GM23338 (cell line): ENCODE measurements at regions not wholly inside any gene's neighbourhood (a gene's known extent, or its start where the extent isn't known, plus 50 kb on each side); places are given as distances from the start of the nearest gene placed in this dataset.

Experiments
- ATAC-seq: fragments of 200-7000 bp; cut with Tn5 transposase; 3 replicates; pipeline ENCODE4 v1.9.1; 2020
- DNase-seq: peaks from one replicate; pipeline ENCODE4 v3.0.0-alpha.2; 2015; ENCODE audit warnings: low spot score
- H2AFZ ChIP-seq: fragments of 200-600 bp; sonication (generic); 2 replicates; pipeline ENCODE4 v1.8.0; 2016; ENCODE audit warnings: antibody characterized with exemption, mild to moderate bottlenecking, moderate library complexity
- H3F3A ChIP-seq: fragments of 200-600 bp; sonication (generic); replicated peaks from 2 replicates; pipeline ENCODE4 v1.8.0; 2017; ENCODE audit warnings: antibody characterized with exemption, mixed run types, low read depth
- H3K27ac ChIP-seq: fragments of 200-600 bp; sonication (generic); 2 replicates; pipeline ENCODE4 v1.6.1; 2016; ENCODE audit warnings: low read depth
- H3K27me3 ChIP-seq: fragments of 200-600 bp; sonication (generic); 2 replicates; pipeline ENCODE4 v1.8.0; 2016; ENCODE audit warnings: mild to moderate bottlenecking, mixed run types, moderate library complexity; ENCODE audit not compliant: insufficient read depth
- H3K36me3 ChIP-seq: fragments of 200-600 bp; sonication (generic); 2 replicates; pipeline ENCODE4 v1.8.0; 2016; ENCODE audit warnings: mild to moderate bottlenecking; ENCODE audit not compliant: insufficient read depth
- H3K4me1 ChIP-seq: fragments of 200-600 bp; sonication (generic); 2 replicates; pipeline ENCODE4 v1.8.0; 2016; ENCODE audit warnings: mild to moderate bottlenecking, moderate library complexity; ENCODE audit not compliant: insufficient read depth
- H3K4me2 ChIP-seq: fragments of 200-600 bp; sonication (generic); 2 replicates; pipeline ENCODE4 v1.7.1; 2017; ENCODE audit warnings: mixed run types
- H3K4me3 ChIP-seq: fragments of 200-600 bp; sonication (generic); 2 replicates; pipeline ENCODE4 v1.6.1; 2016; ENCODE audit warnings: mixed run types
- H3K79me2 ChIP-seq: fragments of 200-600 bp; sonication (generic); replicated peaks from 2 replicates; pipeline ENCODE4 v1.8.0; 2017; ENCODE audit warnings: mild to moderate bottlenecking; ENCODE audit not compliant: insufficient read depth
- H3K9me2 ChIP-seq: fragments of 200-600 bp; sonication (generic); 2 replicates; pipeline ENCODE4 v1.8.0; 2017; ENCODE audit not compliant: insufficient read depth
- H4K20me1 ChIP-seq: fragments of 200-600 bp; sonication (generic); replicated peaks from 2 replicates; pipeline ENCODE4 v1.8.0; 2017; ENCODE audit warnings: mild to moderate bottlenecking; ENCODE audit not compliant: insufficient read depth
- H3K27ac Mint-ChIP-seq: 2 replicates; pipeline ENCODE4 v1.8.0; 2020; ENCODE audit warnings: inconsistent platforms, mild to moderate bottlenecking, moderate library complexity, mixed read lengths
- H3K27me3 Mint-ChIP-seq: 3 replicates; pipeline ENCODE4 v1.8.0; 2022; ENCODE audit warnings: low read depth, mild to moderate bottlenecking, moderate library complexity, mixed read lengths, inconsistent platforms; ENCODE audit not compliant: insufficient read depth, poor library complexity
- H3K36me3 Mint-ChIP-seq: 3 replicates; pipeline ENCODE4 v1.8.0; 2021; ENCODE audit warnings: low read depth, mild to moderate bottlenecking, inconsistent platforms, moderate library complexity, mixed read lengths
- H3K4me1 Mint-ChIP-seq: 3 replicates; pipeline ENCODE4 v1.8.0; 2020; ENCODE audit warnings: mild to moderate bottlenecking, inconsistent platforms, mixed read lengths
- H3K4me3 Mint-ChIP-seq: 3 replicates; pipeline ENCODE4 v1.8.0; 2021; ENCODE audit warnings: moderate library complexity, mild to moderate bottlenecking, inconsistent platforms, mixed read lengths
- H3K9me3 Mint-ChIP-seq: 3 replicates; pipeline ENCODE4 v1.8.0; 2020; ENCODE audit warnings: moderate library complexity, mild to moderate bottlenecking, inconsistent platforms, mixed read lengths
- CREB1 ChIP-seq: fragments of 250-450 bp; sonication (Bioruptor Pico); IDR thresholded peaks from 2 replicates; pipeline ENCODE4 v1.5.0; 2020; ENCODE audit warnings: low read depth, mild to moderate bottlenecking, moderate library complexity
- EZH2 ChIP-seq: fragments of 200-600 bp; sonication (generic); IDR thresholded peaks from one replicate; pipeline ENCODE4 v1.8.0; 2017; ENCODE audit warnings: antibody characterized with exemption, mild to moderate bottlenecking, low read depth; ENCODE audit not compliant: unreplicated experiment
- JUNB ChIP-seq: IDR thresholded peaks from one replicate; pipeline ENCODE4 v1.6.1; 2016; ENCODE audit warnings: antibody characterized with exemption; ENCODE audit not compliant: unreplicated experiment
- NANOG ChIP-seq: IDR thresholded peaks from 2 replicates; pipeline ENCODE4 v1.6.1; 2016; ENCODE audit warnings: antibody characterized with exemption, borderline replicate concordance
- POLR2AphosphoS5 ChIP-seq: IDR thresholded peaks from 2 replicates; pipeline ENCODE4 v1.6.1; 2016; ENCODE audit warnings: antibody characterized with exemption, low read depth
- ZNF114 ChIP-seq: fragments of 250-450 bp; sonication (Bioruptor Pico); IDR thresholded peaks from 2 replicates; pipeline ENCODE4 v1.5.0; 2020; ENCODE audit warnings: mild to moderate bottlenecking, moderate library complexity
- ZNF462 ChIP-seq: fragments of 250-450 bp; sonication (Bioruptor Pico); IDR thresholded peaks from 2 replicates; pipeline ENCODE4 v1.5.0; 2020; ENCODE audit warnings: mild to moderate bottlenecking, moderate library complexity
- TF ChIP-seq, protein P1 (sequence below): IDR thresholded peaks from 2 replicates; pipeline ENCODE4 v1.6.1; 2016; ENCODE audit warnings: antibody characterized with exemption
- TF ChIP-seq, protein P2 (sequence below), 2 experiments: fragments of 200-600 bp in 1 of 2; sonication (generic) in 1 of 2; conservative IDR thresholded peaks; 2 replicates each; pipeline versions ENCODE4 v1.5.1 to v1.6.1; 2016 to 2017; ENCODE audit warnings: antibody characterized with exemption in 2 of 2, low read depth in 2 of 2, mild to moderate bottlenecking in 2 of 2, moderate library complexity in 1 of 2
- TF ChIP-seq, protein P3 (sequence below): IDR thresholded peaks from one replicate; pipeline ENCODE4 v1.6.1; 2018; ENCODE audit warnings: antibody characterized with exemption; ENCODE audit not compliant: unreplicated experiment

DNA sequence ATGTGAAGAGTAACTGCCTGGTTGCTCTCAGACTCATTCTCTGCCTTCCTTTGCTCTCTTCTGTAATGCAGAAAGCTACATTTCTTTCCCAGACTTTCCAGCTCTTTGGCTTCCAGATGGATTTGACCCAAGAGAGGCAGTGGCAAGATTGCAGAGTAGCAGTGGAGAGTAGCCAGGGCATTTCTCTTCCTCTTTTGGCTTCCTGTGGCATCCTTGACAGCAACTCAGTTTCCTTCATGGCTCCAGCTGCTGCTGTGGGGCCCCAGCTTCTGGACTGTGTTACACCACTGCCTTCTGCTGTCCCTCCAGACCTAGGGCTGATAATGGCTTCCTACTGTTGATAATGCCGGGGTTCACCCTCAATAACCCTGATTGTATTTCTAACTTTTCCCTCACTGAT lies 469.4 kb upstream of the SPRED2 start (continued):
- TF ChIP-seq ZNF462 (no peak), JUNB (no peak), NANOG (no peak)
- TF ChIP-seq, protein P1, sequence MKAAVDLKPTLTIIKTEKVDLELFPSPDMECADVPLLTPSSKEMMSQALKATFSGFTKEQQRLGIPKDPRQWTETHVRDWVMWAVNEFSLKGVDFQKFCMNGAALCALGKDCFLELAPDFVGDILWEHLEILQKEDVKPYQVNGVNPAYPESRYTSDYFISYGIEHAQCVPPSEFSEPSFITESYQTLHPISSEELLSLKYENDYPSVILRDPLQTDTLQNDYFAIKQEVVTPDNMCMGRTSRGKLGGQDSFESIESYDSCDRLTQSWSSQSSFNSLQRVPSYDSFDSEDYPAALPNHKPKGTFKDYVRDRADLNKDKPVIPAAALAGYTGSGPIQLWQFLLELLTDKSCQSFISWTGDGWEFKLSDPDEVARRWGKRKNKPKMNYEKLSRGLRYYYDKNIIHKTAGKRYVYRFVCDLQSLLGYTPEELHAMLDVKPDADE, result no peak
- TF ChIP-seq, protein P2, sequence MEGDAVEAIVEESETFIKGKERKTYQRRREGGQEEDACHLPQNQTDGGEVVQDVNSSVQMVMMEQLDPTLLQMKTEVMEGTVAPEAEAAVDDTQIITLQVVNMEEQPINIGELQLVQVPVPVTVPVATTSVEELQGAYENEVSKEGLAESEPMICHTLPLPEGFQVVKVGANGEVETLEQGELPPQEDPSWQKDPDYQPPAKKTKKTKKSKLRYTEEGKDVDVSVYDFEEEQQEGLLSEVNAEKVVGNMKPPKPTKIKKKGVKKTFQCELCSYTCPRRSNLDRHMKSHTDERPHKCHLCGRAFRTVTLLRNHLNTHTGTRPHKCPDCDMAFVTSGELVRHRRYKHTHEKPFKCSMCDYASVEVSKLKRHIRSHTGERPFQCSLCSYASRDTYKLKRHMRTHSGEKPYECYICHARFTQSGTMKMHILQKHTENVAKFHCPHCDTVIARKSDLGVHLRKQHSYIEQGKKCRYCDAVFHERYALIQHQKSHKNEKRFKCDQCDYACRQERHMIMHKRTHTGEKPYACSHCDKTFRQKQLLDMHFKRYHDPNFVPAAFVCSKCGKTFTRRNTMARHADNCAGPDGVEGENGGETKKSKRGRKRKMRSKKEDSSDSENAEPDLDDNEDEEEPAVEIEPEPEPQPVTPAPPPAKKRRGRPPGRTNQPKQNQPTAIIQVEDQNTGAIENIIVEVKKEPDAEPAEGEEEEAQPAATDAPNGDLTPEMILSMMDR (conservative IDR thresholded peaks at IDR 0.05; ENCODE audit: low read depth in 2 of 2), result no peak

- H3K36me3 Mint-ChIP-seq, result peaks cover 3% of the 10 kb centered on the region; the same call in 1 of the 3 replicates
- no peak overlapping the region for H2AFZ ChIP-seq
- no peak overlapping the region for H3K4me2 ChIP-seq
- no peaks in the 10 kb centered on the region for H3K27me3 ChIP-seq
- H3K4me3 Mint-ChIP-seq, result no peak overlapping the region
- H3K27ac Mint-ChIP-seq, result no peak overlapping the region
- peaks cover 1% of the 10 kb centered on the region for H3K27me3 Mint-ChIP-seq
- H3K9me2 ChIP-seq, result 0 out of 2 replicates have a peak, but pooled peaks cover 6% of the 10 kb centered on the region
- H3K4me3 ChIP-seq, result no peak overlapping the region
- no peak overlapping the region for H3K27ac ChIP-seq
- no peaks in the 10 kb centered on the region for H3K4me1 ChIP-seq
- ATAC-seq, result no peak
- H3K36me3 ChIP-seq, result no peaks in the 10 kb centered on the region
- H3K9me3 Mint-ChIP-seq, result peaks cover 13% of the 10 kb centered on the region; the same call in 2 of the 3 replicates
- H3K4me1 Mint-ChIP-seq, result no peaks in the 10 kb centered on the region
- DNase-seq, result no peak
- H3K79me2 ChIP-seq, result no peaks in the 10 kb centered on the region
- no peaks in the 10 kb centered on the region for H4K20me1 ChIP-seq
- no peaks in the 10 kb centered on the region for H3F3A ChIP-seq
- no peak for TF ChIP-seq POLR2AphosphoS5
- TF ChIP-seq EZH2, result no peak
- TF ChIP-seq NANOG, result no peak
- no peak for TF ChIP-seq JUNB
- TF ChIP-seq, protein P3, sequence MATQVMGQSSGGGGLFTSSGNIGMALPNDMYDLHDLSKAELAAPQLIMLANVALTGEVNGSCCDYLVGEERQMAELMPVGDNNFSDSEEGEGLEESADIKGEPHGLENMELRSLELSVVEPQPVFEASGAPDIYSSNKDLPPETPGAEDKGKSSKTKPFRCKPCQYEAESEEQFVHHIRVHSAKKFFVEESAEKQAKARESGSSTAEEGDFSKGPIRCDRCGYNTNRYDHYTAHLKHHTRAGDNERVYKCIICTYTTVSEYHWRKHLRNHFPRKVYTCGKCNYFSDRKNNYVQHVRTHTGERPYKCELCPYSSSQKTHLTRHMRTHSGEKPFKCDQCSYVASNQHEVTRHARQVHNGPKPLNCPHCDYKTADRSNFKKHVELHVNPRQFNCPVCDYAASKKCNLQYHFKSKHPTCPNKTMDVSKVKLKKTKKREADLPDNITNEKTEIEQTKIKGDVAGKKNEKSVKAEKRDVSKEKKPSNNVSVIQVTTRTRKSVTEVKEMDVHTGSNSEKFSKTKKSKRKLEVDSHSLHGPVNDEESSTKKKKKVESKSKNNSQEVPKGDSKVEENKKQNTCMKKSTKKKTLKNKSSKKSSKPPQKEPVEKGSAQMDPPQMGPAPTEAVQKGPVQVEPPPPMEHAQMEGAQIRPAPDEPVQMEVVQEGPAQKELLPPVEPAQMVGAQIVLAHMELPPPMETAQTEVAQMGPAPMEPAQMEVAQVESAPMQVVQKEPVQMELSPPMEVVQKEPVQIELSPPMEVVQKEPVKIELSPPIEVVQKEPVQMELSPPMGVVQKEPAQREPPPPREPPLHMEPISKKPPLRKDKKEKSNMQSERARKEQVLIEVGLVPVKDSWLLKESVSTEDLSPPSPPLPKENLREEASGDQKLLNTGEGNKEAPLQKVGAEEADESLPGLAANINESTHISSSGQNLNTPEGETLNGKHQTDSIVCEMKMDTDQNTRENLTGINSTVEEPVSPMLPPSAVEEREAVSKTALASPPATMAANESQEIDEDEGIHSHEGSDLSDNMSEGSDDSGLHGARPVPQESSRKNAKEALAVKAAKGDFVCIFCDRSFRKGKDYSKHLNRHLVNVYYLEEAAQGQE, result no peak
- TF ChIP-seq CREB1, result no peak
- no peak for TF ChIP-seq ZNF114
- TF ChIP-seq, protein P2 (conservative IDR thresholded peaks at IDR 0.05; ENCODE audit: low read depth in 2 of 2), result no peak
These were observed 464.0 kb upstream of the SPRED2 start for GRCh38 chr2:65896446-65896845.
